ENCODE measurements at regions not wholly inside any gene's neighbourhood (a gene's known extent, or its start where the extent isn't known, plus 50 kb on each side); places are given as distances from the start of the nearest gene placed in this dataset.

GRCh38 chr16:73319737-73320136 lies 271.8 kb upstream of the ZFHX3 start:
- H2AFZ ChIP-seq (ENCODE audit: low read length): no peak overlapping the region
- no peak overlapping the region for H3K4me2 ChIP-seq (ENCODE audit: low read length)
- CTCF ChIA-PET: no interaction called here
- no peaks in the 10 kb centered on the region for H3K4me1 ChIP-seq (ENCODE audit: insufficient read depth, low read length)
- no peak overlapping the region for H3K9ac ChIP-seq (ENCODE audit: low read length)
- peaks cover 65% of the 10 kb centered on the region for H3K27me3 ChIP-seq (ENCODE audit: low read length)
- no peak overlapping the region for H3K4me3 ChIP-seq (ENCODE audit: low read length)
- DNase-seq (no peak), ATAC-seq (no peak)
- BruUV-seq (replicated peaks): no TSS peak
- no peaks in the 10 kb centered on the region for H3K9me2 ChIP-seq (replicated peaks; ENCODE audit: low read length)
- H3K36me3 ChIP-seq (ENCODE audit: low read depth, low read length): no peaks in the 10 kb centered on the region
- H3F3A ChIP-seq (ENCODE audit: low read length, unreplicated experiment): no peaks in the 10 kb centered on the region
- no peak overlapping the region for H3K27ac ChIP-seq (ENCODE audit: low read length)
- H3K79me2 ChIP-seq (ENCODE audit: low read length): no peaks in the 10 kb centered on the region
- POLR2A ChIA-PET (ENCODE audit: unreplicated experiment): no interaction called here
- intact Hi-C loops (cut with micrococcal nuclease): no loop called here
- no peak for TF ChIP-seq EZH2phosphoT487 (IDR thresholded peaks at IDR 0.05; ENCODE audit: borderline replicate concordance, low read length)
- no peak for TF ChIP-seq EZH2 (IDR thresholded peaks at IDR 0.05; ENCODE audit: low read length, unreplicated experiment)
- no peak for TF ChIP-seq CTCF (conservative IDR thresholded peaks at IDR 0.05; ENCODE audit: low read depth, low read length)
- no peaks in the 10 kb centered on the region for H3K9me3 ChIP-seq (ENCODE audit: low read length)
- H4K20me1 ChIP-seq (ENCODE audit: low read length): no peaks in the 10 kb centered on the region

GRCh38 chr16:73319261-73319660 lies 271.3 kb upstream of the ZFHX3 start:
- intact Hi-C loops (cut with micrococcal nuclease): no loop called here
- H3K36me3 ChIP-seq (ENCODE audit: low read depth, low read length): no peaks in the 10 kb centered on the region
- no TSS peak for BruUV-seq (replicated peaks)
- H2AFZ ChIP-seq (ENCODE audit: low read length): no peak overlapping the region
- H3K9me3 ChIP-seq (ENCODE audit: low read length): no peaks in the 10 kb centered on the region
- no peaks in the 10 kb centered on the region for H3K9me2 ChIP-seq (replicated peaks; ENCODE audit: low read length)
- no peak overlapping the region for H3K4me2 ChIP-seq (ENCODE audit: low read length)
- peaks cover 65% of the 10 kb centered on the region for H3K27me3 ChIP-seq (ENCODE audit: low read length)
- H3K4me1 ChIP-seq (ENCODE audit: insufficient read depth, low read length): no peaks in the 10 kb centered on the region
- H3F3A ChIP-seq (ENCODE audit: low read length, unreplicated experiment): no peaks in the 10 kb centered on the region
- H3K79me2 ChIP-seq (ENCODE audit: low read length): no peaks in the 10 kb centered on the region
- H4K20me1 ChIP-seq (ENCODE audit: low read length): no peaks in the 10 kb centered on the region
- no peak overlapping the region for H3K27ac ChIP-seq (ENCODE audit: low read length)
- DNase-seq (no peak), ATAC-seq (no peak)
- ChIA-PET CTCF (no interaction called here), POLR2A (ENCODE audit: unreplicated experiment) (no interaction called here)
- no peak overlapping the region for H3K9ac ChIP-seq (ENCODE audit: low read length)
- TF ChIP-seq EZH2phosphoT487 (IDR thresholded peaks at IDR 0.05; ENCODE audit: borderline replicate concordance, low read length) (no peak), EZH2 (IDR thresholded peaks at IDR 0.05; ENCODE audit: low read length, unreplicated experiment) (no peak), CTCF (conservative IDR thresholded peaks at IDR 0.05; ENCODE audit: low read depth, low read length) (no peak)
- H3K4me3 ChIP-seq (ENCODE audit: low read length): no peak overlapping the region

- intact Hi-C loops (cut with micrococcal nuclease): no loop called here
- ATAC-seq: no peak
Observed at GRCh38 chr16:73317321-73317857, 269.5 kb upstream of the ZFHX3 start.

More at GRCh38 chr16:73317321-73317857, 269.5 kb upstream of the ZFHX3 start:
- ChIA-PET POLR2A (ENCODE audit: unreplicated experiment) (no interaction called here), CTCF (no interaction called here)
- Histone ChIP-seq H3K4me3 (ENCODE audit: low read length) (no peak overlapping the region), H3K4me2 (ENCODE audit: low read length) (no peak overlapping the region), H2AFZ (ENCODE audit: low read length) (no peak overlapping the region), H3K9me3 (ENCODE audit: low read length) (no peaks in the 10 kb centered on the region), H3K9me2 (replicated peaks; ENCODE audit: low read length) (no peaks in the 10 kb centered on the region), H4K20me1 (ENCODE audit: low read length) (no peaks in the 10 kb centered on the region), H3K79me2 (ENCODE audit: low read length) (no peaks in the 10 kb centered on the region), H3K27me3 (ENCODE audit: low read length) (peaks cover 56% of the 10 kb centered on the region), H3K9ac (ENCODE audit: low read length) (no peak overlapping the region), H3K4me1 (ENCODE audit: insufficient read depth, low read length) (no peaks in the 10 kb centered on the region), H3F3A (ENCODE audit: low read length, unreplicated experiment) (no peaks in the 10 kb centered on the region), H3K27ac (ENCODE audit: low read length) (no peak overlapping the region), H3K36me3 (ENCODE audit: low read depth, low read length) (no peaks in the 10 kb centered on the region)
- no peak for TF ChIP-seq CTCF (conservative IDR thresholded peaks at IDR 0.05; ENCODE audit: low read depth, low read length)
- TF ChIP-seq EZH2 (IDR thresholded peaks at IDR 0.05; ENCODE audit: low read length, unreplicated experiment): no peak
- TF ChIP-seq EZH2phosphoT487 (IDR thresholded peaks at IDR 0.05; ENCODE audit: borderline replicate concordance, low read length): no peak
- DNase-seq: no peak
- BruUV-seq (replicated peaks): no TSS peak

Data from PC-3 (cell line).